Heart left ventricle (tissue), 13 donors: ENCODE measurements at regions not wholly inside any gene's neighbourhood (a gene's known extent, or its start where the extent isn't known, plus 50 kb on each side); places are given as distances from the start of the nearest gene placed in this dataset.
"Not testable (repeated sequence)": the region's sequence is repeated elsewhere in the genome, so short reads cannot be mapped to it uniquely, and the experiment has no call there.

ENCODE experiments used
- CTCF ChIP-seq, 12 donors: fragments of 200-600 bp; sonication (generic) in 4 of 12; IDR thresholded peaks; one replicate each; pipeline versions ENCODE4 v1.5.0 to v1.8.0; 2018 to 2022; ENCODE audit warnings: antibody characterized with exemption in 12 of 12, mild to moderate bottlenecking in 5 of 12
- POLR2A ChIP-seq, 2 donors: fragments of 450-650 bp; IDR thresholded peaks; one replicate each; pipeline ENCODE4 v1.6.1; 2017; ENCODE audit warnings: antibody characterized with exemption in 2 of 2, mild to moderate bottlenecking in 2 of 2, moderate library complexity in 2 of 2
- donor health status: ischemic (EF 13 %, LVEDD 7.1; RV severe dilation, severe dysfunction).
- donor health status: DM: no; HTN: yes; CAD: no.
- donor health status: DM: no; HTN: no; CAD: no.
- donor health status: ischemic (EF 25% LVEDD 6.9; RV normal size, moderate dysfunction).
- donor health status: ischemic (EF 25% LVEDD 5.7; RV mildly dilated, moderate dysfunction).
- donor health status: ischemic (EF 35%, LVEDD 5.7; RV mildly dilated, moderate dysfunction).
- donor health status: nonischemic (EF 11% LVEDD 7.7; RV severe dilation, severe dysfunction).
- donor health status: DM: yes; HTN: yes; CAD: no.
- donor health status: PGD.
- donor health status: ischemic (EF 29% LVEDD 5.4; RV normal size, mild dysfunction).
- donor health status: nonischemic (EF 23%, LVEDD 6.1; RV moderate dilation, normal function).

GRCh38 chr3:175937367-175937766, 1078.2 kb downstream of the NAALADL2 start:
- not testable (repeated sequence) for TF ChIP-seq CTCF, POLR2A (IDR thresholded peaks at IDR 0.05)
